ENCODE measurements at regions not wholly inside any gene's neighbourhood (a gene's known extent, or its start where the extent isn't known, plus 50 kb on each side); places are given as distances from the start of the nearest gene placed in this dataset.
A peak's percentile ranks its signal among the peaks of the same experiment; 100 is the strongest.

GRCh38 chr20:12354725-12355124, 437.0 kb downstream of the BTBD3 start:
- no peak overlapping the region for H3K4me3 ChIP-seq
- no peak overlapping the region for H3K9ac ChIP-seq
- H3K36me3 ChIP-seq: no peaks in the 10 kb centered on the region
- H3K27me3 ChIP-seq: no peaks in the 10 kb centered on the region
- no peak for TF ChIP-seq Cebpa-rat (IDR thresholded peaks at IDR 0.05)
- peaks cover 0 to 24% (median 18%) of the 10 kb centered on the region in 10 experiments; a peak in 16 of 20 replicates for H3K4me1 ChIP-seq
- H3K9me3 ChIP-seq (replicated peaks in 1 of 11): peaks cover 0 to 16% (median 9%) of the 10 kb centered on the region in 11 experiments; a peak in 8 of 22 replicates
- H4K20me1 ChIP-seq: no peaks in the 10 kb centered on the region
- peak overlapping the region in 10 of 11 experiments; percentile 2 to 50 (median 37); a peak in 14 of 22 replicates for H3K4me2 ChIP-seq
- H3K27ac ChIP-seq: no peak overlapping the region

GRCh38 chr20:12355185-12355584, 437.5 kb downstream of the BTBD3 start:
- H3K4me2 ChIP-seq: peak overlapping the region in 9 of 11 experiments; percentile 15 to 50 (median 40); a peak in 14 of 22 replicates
- H3K27me3 ChIP-seq: no peaks in the 10 kb centered on the region
- TF ChIP-seq Cebpa-rat (IDR thresholded peaks at IDR 0.05): no peak
- H3K4me1 ChIP-seq: peaks cover 0 to 20% (median 13%) of the 10 kb centered on the region in 10 experiments; a peak in 13 of 20 replicates
- H3K9me3 ChIP-seq (replicated peaks in 1 of 11): peaks cover 0 to 16% (median 9%) of the 10 kb centered on the region in 11 experiments; a peak in 8 of 22 replicates
- H3K4me3 ChIP-seq: no peak overlapping the region
- no peak overlapping the region for H3K27ac ChIP-seq
- no peak overlapping the region for H3K9ac ChIP-seq
- H4K20me1 ChIP-seq: no peaks in the 10 kb centered on the region
- no peaks in the 10 kb centered on the region for H3K36me3 ChIP-seq

- Histone ChIP-seq H3K4me3 (no peak overlapping the region), H3K9ac (no peak overlapping the region), H4K20me1 (no peaks in the 10 kb centered on the region), H3K27ac (no peak overlapping the region), H3K27me3 (no peaks in the 10 kb centered on the region), H3K4me2 (no peak overlapping the region), H3K36me3 (no peaks in the 10 kb centered on the region), H3K9me3 (replicated peaks in 1 of 11) (peaks cover 0 to 16% (median 9%) of the 10 kb centered on the region in 11 experiments; a peak in 8 of 22 replicates), H3K4me1 (peaks cover 0 to 20% (median 13%) of the 10 kb centered on the region in 10 experiments; a peak in 13 of 20 replicates)
- TF ChIP-seq Cebpa-rat (IDR thresholded peaks at IDR 0.05): no peak
These were observed 440.4 kb downstream of the BTBD3 start for GRCh38 chr20:12358006-12358654.

- no peak overlapping the region for H3K4me2 ChIP-seq
- peaks cover 0 to 16% (median 9%) of the 10 kb centered on the region in 11 experiments; a peak in 8 of 22 replicates for H3K9me3 ChIP-seq (replicated peaks in 1 of 11)
- peaks cover 0 to 20% (median 13%) of the 10 kb centered on the region in 10 experiments; a peak in 13 of 20 replicates for H3K4me1 ChIP-seq
- H3K27ac ChIP-seq: no peak overlapping the region
- H3K36me3 ChIP-seq: no peaks in the 10 kb centered on the region
- H4K20me1 ChIP-seq: no peaks in the 10 kb centered on the region
- H3K27me3 ChIP-seq: no peaks in the 10 kb centered on the region
- no peak overlapping the region for H3K4me3 ChIP-seq
- TF ChIP-seq Cebpa-rat (IDR thresholded peaks at IDR 0.05): no peak
- H3K9ac ChIP-seq: no peak overlapping the region
These were observed 440.9 kb downstream of the BTBD3 start for GRCh38 chr20:12358655-12359009.

- H3K27ac ChIP-seq: no peak overlapping the region
- no peaks in the 10 kb centered on the region for H3K36me3 ChIP-seq
- H3K4me1 ChIP-seq: peaks cover 0 to 14% (median 11%) of the 10 kb centered on the region in 10 experiments; a peak in 12 of 20 replicates
These were observed 454.3 kb downstream of the BTBD3 start for GRCh38 chr20:12371990-12372389.

GRCh38 chr20:12372557-12372956, 454.9 kb downstream of the BTBD3 start:
- H3K9ac ChIP-seq: no peak overlapping the region
- no peak overlapping the region for H3K4me3 ChIP-seq
- H3K27me3 ChIP-seq: no peaks in the 10 kb centered on the region
- H3K27ac ChIP-seq: no peak overlapping the region
- H3K4me1 ChIP-seq: peaks cover 0 to 14% (median 11%) of the 10 kb centered on the region in 10 experiments; a peak in 12 of 20 replicates
- no peaks in the 10 kb centered on the region for H4K20me1 ChIP-seq
- H3K4me2 ChIP-seq: peak overlapping the region in 6 of 11 experiments; percentile 24 to 62 (median 44); a peak in 11 of 22 replicates
- H3K36me3 ChIP-seq: no peaks in the 10 kb centered on the region
- no peak for TF ChIP-seq Cebpa-rat (IDR thresholded peaks at IDR 0.05)
- no peaks in the 10 kb centered on the region for H3K9me3 ChIP-seq (replicated peaks in 1 of 11)

More at GRCh38 chr20:12371990-12372389, 454.3 kb downstream of the BTBD3 start:
- Histone ChIP-seq H3K9ac (no peak overlapping the region), H3K4me3 (no peak overlapping the region), H4K20me1 (no peaks in the 10 kb centered on the region), H3K27me3 (no peaks in the 10 kb centered on the region), H3K4me2 (peak overlapping the region in 6 of 11 experiments; percentile 24 to 62 (median 44); a peak in 11 of 22 replicates), H3K9me3 (replicated peaks in 1 of 11) (no peaks in the 10 kb centered on the region)
- TF ChIP-seq Cebpa-rat (IDR thresholded peaks at IDR 0.05): no peak

- Histone ChIP-seq H3K36me3 (no peaks in the 10 kb centered on the region), H3K4me3 (no peak overlapping the region), H3K9ac (no peak overlapping the region), H3K27me3 (no peaks in the 10 kb centered on the region), H3K9me3 (replicated peaks in 1 of 11) (no peaks in the 10 kb centered on the region; a peak in 1 of 22 replicates), H3K4me2 (no peak overlapping the region), H4K20me1 (no peaks in the 10 kb centered on the region), H3K4me1 (peaks cover 0 to 14% (median 11%) of the 10 kb centered on the region in 10 experiments; a peak in 14 of 20 replicates), H3K27ac (no peak overlapping the region)
- TF ChIP-seq Cebpa-rat (IDR thresholded peaks at IDR 0.05): no peak
These were observed 458.3 kb downstream of the BTBD3 start for GRCh38 chr20:12375967-12376366.

- peak overlapping the region; percentile 41 to 65 (median 55) for H3K4me2 ChIP-seq
- no peaks in the 10 kb centered on the region for H3K36me3 ChIP-seq
- 0 out of 22 replicates have a peak overlapping the region, but pooled peaks of 1 of the 11 experiments have one; percentile 2 for H3K27ac ChIP-seq
- H3K27me3 ChIP-seq: no peaks in the 10 kb centered on the region
- no peaks in the 10 kb centered on the region for H4K20me1 ChIP-seq
- no peak overlapping the region for H3K9ac ChIP-seq
- no peak overlapping the region for H3K4me3 ChIP-seq
- no peaks in the 10 kb centered on the region; a peak in 1 of 22 replicates for H3K9me3 ChIP-seq (replicated peaks in 1 of 11)
- peaks cover 24 to 51% (median 31%) of the 10 kb centered on the region in 10 experiments for H3K4me1 ChIP-seq
- TF ChIP-seq Cebpa-rat (IDR thresholded peaks at IDR 0.05): no peak
These were observed 466.1 kb downstream of the BTBD3 start for GRCh38 chr20:12383821-12384220.

GRCh38 chr20:12386821-12387220, 469.1 kb downstream of the BTBD3 start:
- TF ChIP-seq Cebpa-rat (IDR thresholded peaks at IDR 0.05): no peak
- no peak overlapping the region for H3K27ac ChIP-seq
- no peaks in the 10 kb centered on the region for H3K36me3 ChIP-seq
- H3K4me3 ChIP-seq: no peak overlapping the region
- H3K4me1 ChIP-seq: peaks cover 24 to 60% (median 39%) of the 10 kb centered on the region in 10 experiments
- H3K27me3 ChIP-seq: no peaks in the 10 kb centered on the region
- H3K4me2 ChIP-seq: peak overlapping the region in 7 of 11 experiments; percentile 4 to 55 (median 36); a peak in 10 of 22 replicates
- no peaks in the 10 kb centered on the region for H4K20me1 ChIP-seq
- no peaks in the 10 kb centered on the region for H3K9me3 ChIP-seq (replicated peaks in 1 of 11)
- H3K9ac ChIP-seq: no peak overlapping the region

Data from BLaER1 treated with 17β-estradiol and CSF1 and Interleukin-3, amounts not matched to agents 10 nM and 100 nM (cell line).